HG02798 (cell line): ENCODE measurements at regions not wholly inside any gene's neighbourhood (a gene's known extent, or its start where the extent isn't known, plus 50 kb on each side); places are given as distances from the start of the nearest gene placed in this dataset.
"Not testable (repeated sequence)": the region's sequence is repeated elsewhere in the genome, so short reads cannot be mapped to it uniquely, and the experiment has no call there.

ENCODE experiments used
- ATAC-seq: cut with Tn5 transposase; IDR thresholded peaks from one replicate; pipeline ENCODE4 v1.9.1; 2021; ENCODE audit warnings: mild to moderate bottlenecking; ENCODE audit not compliant: unreplicated experiment, poor library complexity

DNA sequence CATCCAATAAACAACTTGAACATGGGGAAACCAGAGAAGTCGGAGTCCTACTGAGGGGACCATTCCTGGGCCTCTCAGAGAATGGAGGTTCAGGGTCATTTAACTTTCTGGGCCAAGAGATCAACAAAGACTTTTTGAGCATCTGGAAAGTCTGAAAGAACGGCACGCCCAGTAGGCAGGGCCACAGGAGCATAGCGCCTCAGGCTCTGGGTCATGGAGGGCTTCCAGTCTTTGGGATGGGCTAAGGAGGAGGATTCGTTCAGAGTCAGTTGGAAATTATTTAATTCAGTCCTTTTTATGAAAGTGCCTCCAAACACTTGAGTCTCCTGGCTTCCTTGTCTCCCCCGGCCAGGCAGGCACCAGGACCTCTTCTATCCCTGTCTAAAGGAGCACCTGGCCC is 101.1 kb upstream of the GLI2 start:
- no peak for ATAC-seq

DNA sequence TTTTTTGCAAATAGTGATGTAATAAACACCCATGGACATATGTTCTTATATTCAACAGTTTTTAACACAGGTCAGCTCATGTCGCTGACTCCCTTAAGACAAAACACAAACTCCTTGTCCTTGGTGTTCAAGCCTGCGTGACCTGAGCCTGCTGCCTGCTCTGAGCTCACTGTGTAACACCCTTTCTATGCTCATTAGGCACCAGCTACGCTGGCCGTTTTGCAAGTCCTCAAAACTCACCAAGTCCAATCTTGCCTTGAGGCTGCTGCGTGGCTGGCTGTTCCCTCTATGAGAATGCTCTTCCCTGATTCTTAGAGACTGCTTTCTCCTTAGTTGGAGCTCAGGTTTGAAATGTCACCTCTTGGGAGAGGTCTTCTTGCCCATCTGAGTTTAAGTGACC is 100.5 kb upstream of the GLI2 start:
- no peak for ATAC-seq

DNA sequence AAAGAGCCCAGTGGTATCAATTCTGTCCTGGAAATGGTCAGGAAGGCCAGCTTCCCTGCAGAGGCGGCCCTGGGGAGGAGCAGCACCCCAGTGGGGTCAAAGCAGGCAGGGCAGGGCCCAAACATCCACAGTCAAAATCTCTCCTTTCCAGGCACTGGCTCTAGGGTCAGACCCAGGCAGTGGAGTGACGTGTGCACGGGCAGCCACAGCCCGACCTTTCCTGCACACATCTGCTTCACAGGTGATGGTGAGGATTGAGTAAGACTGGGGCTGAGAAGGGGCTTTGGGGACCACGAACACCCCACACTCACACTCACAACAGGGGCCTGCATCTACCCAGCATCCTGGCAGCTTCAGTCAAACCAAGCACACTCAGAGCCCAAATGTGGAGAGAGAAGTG is 97.8 kb upstream of the GLI2 start:
- no peak for ATAC-seq

DNA sequence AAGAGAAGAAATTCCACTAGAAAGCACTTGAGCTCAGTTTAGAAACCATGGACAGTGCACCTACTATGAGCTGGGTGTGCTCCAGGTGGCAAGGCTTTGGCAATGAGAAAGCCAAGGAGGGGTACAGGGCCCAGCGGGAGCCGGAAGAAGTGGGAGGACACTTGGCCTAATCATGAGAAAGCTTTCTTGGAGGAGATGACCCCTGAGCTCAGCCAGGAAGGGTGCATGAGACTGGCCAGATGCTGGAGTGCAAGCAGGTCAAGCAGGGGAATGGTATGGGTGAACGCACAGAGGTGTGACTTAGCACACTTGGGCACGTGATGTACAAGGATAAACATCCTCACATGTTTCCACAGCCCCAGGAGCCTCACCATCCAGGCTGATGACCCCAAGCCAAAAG is 97.2 kb upstream of the GLI2 start:
- no peak for ATAC-seq

DNA sequence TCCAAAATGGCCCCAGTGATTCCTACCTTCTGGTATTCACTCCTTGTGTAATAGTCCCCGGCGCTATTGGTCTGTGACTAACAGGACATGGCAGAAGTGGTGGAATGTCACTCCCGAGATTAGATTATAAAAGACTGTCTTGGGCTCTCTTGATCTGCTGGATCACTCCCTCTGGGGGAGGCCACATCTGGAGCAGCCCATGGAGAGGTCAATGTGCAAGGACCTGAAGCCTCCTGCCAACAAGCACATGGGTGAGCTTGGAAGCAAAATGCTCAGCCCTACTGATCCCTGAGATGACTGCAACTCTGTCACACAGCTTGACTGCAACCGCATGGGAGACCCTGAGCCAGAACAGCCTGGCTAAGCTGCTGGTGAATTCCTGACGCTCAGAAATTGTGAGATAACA is 94.3 kb upstream of the GLI2 start:
- ATAC-seq = no peak

DNA sequence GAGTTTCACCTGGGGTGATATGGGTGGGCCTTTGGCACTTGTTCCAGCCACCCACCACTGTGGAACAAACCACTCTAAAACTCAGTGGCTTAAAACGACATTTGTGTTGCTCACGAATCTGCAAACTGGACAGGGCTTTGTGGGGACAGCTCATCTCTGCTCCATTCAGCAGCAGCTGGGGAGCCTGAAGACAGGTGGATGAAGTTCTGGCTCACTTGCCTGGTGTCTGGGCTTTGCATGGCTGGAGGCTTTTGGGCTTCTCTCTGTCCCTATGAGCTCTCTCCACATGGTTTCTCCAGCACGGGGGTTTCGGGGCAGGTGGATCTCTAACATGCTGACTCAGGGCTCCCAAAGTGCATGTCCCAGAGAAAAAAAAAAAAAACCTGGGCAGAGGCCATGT is 93.0 kb upstream of the GLI2 start:
- ATAC-seq = no peak

DNA sequence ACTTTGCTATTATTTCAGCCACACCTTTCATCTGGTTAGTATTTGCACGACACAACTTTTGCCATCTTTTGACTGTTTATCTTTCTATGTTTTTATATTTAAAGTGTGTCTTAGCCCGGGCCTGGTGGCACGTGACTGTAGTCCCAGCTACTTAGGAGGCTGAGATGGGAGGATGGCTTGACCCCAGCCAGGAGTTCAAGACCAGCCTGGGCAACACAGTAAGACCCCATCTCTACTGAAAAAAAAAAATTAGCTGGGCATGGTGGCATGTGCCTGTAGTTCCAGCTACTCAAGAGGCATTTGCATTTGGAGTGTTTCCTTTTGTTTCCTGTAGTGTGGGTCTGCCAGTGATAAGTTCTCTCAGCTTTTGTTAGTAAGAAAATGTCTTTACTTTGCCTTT is 88.7 kb upstream of the GLI2 start:
- ATAC-seq = no peak

DNA sequence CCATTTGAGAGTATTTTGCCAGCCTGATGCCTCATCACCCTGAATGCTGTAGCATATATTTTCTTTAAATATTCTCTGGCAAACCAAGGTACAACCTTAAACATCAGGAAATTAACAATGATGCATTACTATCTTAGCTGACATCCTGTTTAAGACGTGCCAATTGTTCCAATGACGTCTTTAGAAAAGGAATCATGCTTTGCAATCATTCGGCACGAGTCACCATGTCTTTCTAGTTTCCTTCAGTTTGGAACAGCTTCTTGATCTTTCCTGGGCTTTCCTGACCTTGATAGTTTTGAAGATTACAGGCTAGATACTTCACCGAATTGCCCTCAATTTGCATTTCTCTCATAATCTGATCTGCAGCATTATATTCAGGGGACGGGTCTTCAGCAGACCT is 88.2 kb upstream of the GLI2 start:
- ATAC-seq = no peak

DNA sequence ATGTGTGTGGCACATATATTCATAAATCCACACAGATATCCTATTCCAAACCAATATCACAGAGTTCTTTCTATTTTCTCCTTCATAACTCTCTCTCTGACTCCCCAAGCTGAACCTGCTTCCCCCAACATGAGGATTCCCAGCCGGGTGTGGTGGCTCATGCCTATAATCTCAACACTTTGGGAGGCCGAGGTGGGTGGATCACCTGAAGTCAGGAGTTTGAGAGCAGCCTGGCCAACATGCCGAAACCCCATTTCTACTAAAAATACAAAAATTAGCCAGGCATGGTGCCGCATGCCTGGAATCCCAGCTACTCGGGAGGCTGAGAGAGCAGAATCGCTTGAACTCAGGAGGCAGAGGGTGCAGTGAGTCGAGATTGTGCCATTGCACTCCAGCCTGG is 86.3 kb upstream of the GLI2 start:
- not testable (repeated sequence) for ATAC-seq

DNA sequence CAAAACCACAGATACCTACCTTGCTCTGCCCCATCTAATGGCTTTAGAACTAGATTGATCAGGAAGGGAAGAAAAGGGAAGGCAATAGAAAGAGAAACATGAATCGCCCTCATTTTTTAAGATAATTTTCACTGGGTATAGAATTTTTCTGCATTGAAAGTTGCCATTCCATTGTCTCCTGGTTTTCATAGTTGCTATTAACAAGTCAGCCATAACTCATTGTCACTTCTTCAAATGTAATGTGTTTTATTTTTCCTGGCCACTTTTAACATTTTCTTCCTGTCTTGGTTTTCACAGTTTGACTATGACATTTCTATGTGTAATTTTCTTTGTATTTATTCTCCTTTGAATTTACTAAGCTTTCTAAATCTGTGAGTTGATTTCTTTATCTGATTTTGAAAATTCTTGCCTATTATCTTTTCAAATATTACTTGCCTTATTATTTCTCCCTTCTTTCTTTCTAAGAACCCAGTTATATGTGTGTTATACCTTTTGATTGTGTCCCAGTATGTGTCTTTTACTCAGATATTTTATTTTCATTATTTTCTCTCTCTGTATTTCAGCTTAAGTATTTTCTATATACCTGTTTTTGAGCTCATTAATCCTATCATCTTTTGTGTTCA is 85.5 kb upstream of the GLI2 start:
- ATAC-seq = no peak

DNA sequence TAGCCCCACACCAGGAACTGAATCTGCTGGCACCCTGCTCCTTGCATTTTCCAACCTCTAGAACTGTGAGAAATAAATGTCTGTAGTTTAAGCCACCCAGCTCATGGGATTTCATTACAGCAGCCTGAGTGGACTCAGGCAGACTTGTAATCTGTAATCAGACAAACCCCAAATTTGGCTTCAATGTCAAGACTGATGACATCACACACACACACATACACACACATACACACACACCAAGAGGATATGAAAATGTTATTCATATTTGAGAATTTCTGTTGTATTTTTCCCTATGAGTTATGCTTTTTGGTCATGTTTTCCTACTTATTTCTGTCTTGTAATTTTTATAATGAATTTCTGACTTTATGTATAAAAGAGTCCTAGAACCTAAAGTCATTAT is 83.8 kb upstream of the GLI2 start:
- ATAC-seq = no peak

DNA sequence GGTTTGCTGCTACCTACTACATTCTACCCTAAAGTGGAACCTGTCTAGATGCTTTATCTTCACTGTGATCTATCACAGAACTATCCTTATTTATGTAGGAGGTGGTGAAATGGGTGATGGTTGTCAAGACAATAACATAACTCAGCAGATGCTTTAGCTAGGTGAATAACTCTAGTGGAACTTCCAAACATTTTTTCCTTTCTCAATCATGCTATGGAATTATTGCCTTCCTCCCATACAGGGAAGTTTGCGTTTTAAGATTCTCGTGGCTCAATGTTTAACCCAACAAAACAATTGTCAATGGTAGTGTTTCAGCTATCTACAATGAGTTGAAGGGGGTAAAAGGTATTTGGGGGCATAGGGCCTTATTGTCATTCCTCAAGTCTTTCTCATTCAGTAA is 82.6 kb upstream of the GLI2 start:
- ATAC-seq = no peak

DNA sequence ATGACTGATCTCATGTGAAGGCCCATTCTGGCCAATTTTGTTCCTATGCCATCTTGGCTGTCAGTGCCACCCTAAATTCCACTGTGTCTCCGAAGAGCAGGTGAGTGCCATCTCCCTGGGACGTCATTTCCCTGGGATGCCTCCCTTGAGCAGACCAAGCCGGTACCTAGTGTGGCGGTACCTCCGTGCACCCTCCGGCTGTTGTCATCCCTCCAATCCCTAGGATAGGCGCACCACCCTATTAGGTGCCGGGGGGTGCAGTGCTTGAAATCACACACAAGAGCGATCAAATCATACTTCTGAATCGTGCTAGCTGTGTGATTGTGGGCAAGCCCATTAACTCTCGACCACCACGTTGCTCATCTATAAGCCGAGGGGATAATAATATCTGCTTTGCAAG is 81.8 kb upstream of the GLI2 start:
- no peak for ATAC-seq

DNA sequence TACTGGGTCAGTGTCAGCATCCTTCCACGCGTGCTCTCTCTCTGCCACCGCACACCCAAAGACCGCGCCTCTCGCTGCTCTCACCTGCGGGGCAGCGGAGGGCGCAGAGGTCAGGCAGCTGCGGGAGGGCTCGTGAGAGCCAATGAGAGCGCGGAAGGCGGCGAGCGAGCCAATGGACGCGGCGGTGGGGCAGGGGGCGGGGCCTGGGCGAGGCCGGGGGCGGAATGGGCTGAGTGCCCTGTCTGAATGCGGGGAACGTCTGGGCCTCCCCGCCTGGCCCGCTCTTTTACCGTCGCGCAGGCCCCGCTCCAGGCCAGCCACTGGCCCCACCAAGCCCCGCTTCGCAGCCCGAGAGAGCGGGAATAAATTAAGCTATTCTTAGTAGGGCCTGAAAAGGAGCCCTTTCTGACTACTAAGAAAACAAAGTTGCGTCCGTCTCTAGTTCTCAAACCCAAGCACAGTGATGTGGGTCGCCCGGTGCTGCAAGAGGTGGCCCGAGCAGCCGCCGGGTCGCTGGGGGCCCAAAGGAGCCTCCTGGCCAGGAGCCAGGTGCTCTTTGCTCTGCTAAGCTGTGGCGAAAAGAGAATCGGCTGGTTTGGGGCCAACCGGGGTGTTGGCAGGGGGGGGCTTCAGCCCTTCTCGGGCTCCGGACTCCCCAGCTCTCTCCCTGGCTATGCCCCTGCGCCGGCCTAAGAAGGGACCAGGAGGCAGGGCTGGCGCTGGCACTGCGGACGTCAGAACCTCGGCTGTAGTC is 81.1 kb upstream of the GLI2 start:
- ATAC-seq = no peak

DNA sequence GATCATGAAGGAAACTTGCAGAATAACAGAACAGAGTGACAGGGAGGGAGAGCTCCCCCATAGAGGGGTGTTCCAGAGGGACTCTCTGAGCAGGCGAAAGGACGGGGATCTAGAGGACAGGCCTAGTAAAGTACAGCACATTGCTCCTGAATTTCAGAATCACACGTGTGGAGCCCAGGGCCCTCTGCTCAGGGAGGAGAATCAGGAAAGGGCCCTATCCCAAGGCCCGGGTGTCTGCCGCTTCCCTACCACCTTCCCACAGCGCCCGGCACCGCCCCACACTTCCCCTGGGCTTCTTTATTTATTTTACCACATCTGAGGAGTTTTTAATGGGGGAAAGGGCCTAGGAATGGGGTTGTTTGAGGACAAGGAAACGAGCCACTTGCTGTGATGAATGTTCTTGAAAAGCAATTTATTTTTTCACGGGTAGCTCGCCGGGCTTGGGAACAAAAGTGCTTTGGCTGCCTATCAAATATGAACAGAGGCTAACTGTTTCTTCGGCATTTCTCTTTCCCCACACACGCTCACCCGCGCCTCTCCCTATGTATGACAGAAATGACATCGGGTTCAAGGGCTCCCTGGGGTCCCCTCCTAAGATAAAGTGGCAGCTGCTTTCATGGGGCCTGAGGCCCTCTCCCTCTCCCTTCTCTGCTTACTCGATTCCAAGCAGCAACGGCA is 79.3 kb upstream of the GLI2 start:
- no peak for ATAC-seq

DNA sequence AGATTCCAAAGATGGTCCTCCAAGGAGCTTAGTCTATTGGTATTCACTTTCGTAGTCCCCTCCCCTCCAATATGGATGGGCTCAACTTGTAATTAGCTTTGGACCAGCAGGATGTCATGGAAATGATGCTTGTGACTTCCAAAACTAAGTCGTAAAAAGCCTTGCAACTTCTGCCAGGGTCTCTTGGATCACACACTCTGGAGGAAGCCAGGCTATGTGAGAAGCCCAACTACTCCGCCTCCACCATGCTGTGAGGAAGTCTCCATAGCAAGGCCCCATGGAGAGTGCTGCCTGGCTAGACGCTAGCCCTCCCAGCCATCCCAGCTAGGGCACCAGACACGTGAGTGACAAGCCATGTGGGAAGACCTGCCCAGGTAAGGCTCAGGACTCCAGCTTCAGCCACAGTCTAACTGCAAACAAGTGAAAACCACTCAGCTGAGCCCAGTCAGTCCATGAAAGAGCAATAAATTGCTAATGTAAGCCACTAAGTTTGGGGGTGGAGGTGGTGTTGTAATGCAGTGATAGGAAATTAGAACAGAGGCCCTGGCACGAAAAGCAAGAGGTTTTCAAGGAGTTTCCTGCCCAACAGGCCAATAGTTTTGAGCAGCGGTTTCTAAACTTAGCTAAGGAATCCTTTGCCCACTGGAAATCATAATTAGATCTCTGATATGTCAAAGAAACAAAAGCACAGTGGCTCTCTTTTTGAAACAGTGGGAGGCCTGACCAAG is 77.5 kb upstream of the GLI2 start:
- ATAC-seq = no peak

DNA sequence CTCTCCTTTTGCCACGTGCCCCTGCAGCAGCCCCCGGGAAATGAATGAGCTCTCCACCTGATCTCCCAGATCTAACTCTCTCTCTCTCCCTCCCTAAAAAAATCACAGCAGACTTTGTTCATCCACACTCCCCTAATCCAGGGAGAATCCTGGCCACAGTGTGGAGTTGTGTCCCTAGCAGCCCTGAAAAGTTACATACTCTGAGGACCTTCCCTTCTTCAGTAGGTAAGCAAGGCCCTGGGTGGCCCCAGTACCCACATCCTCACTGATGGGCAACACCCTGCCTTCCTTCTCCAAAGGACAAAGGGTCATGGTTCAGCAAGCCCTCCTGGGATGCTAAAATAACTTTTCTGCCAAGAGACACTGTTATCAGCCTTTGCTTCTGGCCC is 76.9 kb upstream of the GLI2 start:
- no peak for ATAC-seq

DNA sequence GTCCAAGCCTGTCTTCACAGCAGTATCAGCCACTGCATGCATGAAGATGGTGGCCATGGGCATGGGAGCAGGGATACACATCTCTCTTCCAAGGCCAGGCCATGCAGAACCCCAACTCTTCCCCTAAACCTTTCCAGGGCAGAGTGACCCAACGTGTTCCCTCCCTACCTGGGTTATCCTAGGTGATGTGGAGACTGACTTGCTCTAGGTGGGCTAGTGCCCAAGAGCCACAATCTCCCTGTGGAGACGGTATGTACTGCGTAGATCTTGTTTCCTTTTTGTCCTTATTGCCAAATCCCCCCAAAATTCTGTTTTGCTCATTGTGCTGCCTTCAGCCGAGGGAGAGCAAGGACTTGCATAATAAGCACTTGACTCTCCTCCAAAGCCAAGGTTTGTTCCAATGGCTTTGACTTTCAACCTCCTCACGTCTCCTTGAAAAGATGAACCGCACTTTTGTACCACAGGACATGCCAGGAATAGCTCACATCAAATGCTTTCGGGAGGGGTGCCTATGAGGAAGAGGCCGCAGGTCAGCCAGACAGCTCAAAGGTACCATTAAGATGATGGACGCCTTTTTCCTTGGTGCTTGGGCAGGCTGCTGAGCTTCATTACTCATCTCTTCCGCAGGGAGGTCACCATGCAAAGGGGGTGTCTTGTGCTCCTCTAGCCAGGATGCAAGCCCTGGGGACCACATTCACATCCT is 76.2 kb upstream of the GLI2 start:
- no peak for ATAC-seq

DNA sequence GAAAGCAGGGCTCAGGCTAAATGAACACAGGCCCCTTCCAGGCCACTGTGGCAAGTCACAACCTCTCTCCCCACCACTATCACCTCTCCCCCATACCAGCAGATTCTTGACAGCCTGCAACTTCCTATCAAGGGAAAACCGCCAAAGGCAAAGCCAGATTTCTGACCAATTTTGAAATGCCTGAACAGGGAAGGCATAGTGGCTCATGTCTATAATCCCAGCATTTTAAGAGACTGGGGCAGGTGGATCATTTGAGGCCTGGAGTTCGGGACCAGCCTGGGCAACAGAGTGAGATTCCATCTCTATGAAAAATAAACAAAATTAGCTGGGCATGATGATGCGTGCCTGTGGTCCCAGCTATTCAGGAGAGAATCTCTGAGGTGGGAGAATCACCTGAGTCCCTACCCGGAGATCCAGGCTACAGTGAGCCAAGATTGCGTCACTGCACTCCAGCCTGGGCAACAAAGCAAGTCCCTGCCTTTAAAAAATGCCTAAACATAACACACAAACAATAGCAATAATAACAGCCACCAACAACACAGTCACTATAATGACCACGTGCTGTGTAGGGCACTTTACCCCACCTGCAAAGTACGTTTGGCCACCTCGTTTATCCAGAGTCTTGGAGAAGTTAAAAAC is 75.5 kb upstream of the GLI2 start:
- no peak for ATAC-seq

DNA sequence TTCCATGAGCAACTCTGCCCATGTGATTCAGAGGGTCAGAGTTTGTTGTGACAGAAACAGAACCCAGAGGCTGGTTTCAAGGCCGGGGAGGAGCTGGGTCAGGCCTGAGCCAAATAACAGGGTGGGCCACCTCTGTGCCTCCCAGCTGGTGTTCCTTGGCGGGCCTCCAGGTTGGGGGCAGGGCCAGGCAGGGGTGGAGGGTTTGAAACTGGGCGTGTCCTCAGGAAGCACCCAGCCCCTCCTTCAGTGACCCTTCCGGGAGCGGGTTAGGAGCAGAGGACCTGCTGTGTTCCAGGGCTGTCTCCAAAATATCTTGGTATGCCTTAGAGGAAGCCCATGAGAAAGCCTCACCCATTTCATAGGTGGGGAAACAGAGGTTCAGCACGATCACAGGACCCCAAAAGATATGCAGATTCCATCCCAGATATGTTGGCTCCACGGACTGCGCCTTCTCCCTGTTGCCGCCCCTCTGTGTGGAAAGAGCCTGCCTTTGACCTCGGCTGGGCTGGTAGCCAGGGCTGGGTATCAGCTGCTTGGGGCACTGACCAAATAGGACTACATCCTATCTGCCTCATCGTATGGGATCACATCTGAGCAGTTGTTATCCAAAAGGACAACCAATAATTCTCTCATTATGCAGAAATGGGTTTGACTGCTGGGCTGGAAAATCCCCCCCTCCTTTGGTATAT is 74.8 kb upstream of the GLI2 start:
- no peak for ATAC-seq
